ENCODE measurements at regions not wholly inside any gene's neighbourhood (a gene's known extent, or its start where the extent isn't known, plus 50 kb on each side); places are given as distances from the start of the nearest gene placed in this dataset.

- TF ChIP-seq KDM1A (IDR thresholded peaks at IDR 0.05; ENCODE audit: borderline replicate concordance, low read length): no peak
Measured at GRCh38 chr11:19511066-19511412, 201.6 kb upstream of the NAV2 start (continued).

DNA sequence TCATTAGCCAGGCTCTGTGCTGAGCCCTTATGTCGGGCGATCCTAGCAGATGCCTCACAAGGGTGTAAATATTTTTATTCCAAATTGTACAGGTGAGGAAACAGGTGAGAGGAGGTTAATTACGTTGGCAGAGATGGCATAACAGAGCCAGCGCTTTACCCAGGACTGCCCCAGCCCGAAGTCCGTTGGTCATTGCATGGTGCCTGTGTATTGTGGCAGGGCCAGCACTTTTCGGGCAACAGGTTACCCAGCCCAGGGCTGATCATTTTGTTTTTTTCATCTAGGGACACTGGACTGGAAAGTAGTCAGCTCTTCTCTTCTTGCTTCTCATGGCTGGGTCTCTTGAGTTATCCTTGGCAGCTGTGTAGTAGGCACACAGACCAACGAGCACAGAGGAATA lies 202.2 kb upstream of the NAV2 start:
- FAIRE-seq: no peak
- Histone ChIP-seq H3K4me1 (replicated peaks in 1 of 4; ENCODE audit: control insufficient read depth in 3 of 4, insufficient read depth in 4 of 4, low read length in 3 of 4) (no peaks in the 10 kb centered on the region), H2BK120ac (replicated peaks; ENCODE audit: low read depth, low read length) (no peak overlapping the region)
- TF ChIP-seq CBX5 (IDR thresholded peaks at IDR 0.05; ENCODE audit: low read depth, low read length) (no peak), CTCF (IDR thresholded peaks at IDR 0.05; ENCODE audit: control extremely low read depth in 1 of 3, insufficient read depth in 1 of 3, low read depth in 1 of 3, low read length in 3 of 3) (no peak), POLR2A (IDR thresholded peaks at IDR 0.05; ENCODE audit: control extremely low read depth in 1 of 2, low read depth in 2 of 2, low read length in 2 of 2) (no peak), YY1 (IDR thresholded peaks at IDR 0.05; ENCODE audit: low read depth, low read length) (no peak), RAD21 (IDR thresholded peaks at IDR 0.05 in 1 of 2, conservative IDR thresholded peaks at IDR 0.05 in 1 of 2; ENCODE audit: low read depth in 2 of 2, low read length in 2 of 2) (no peak), TAF1 (IDR thresholded peaks at IDR 0.05; ENCODE audit: low read depth, low read length) (no peak), ASH2L (IDR thresholded peaks at IDR 0.05; ENCODE audit: low read length) (no peak), SP1 (IDR thresholded peaks at IDR 0.05; ENCODE audit: low read depth, low read length) (no peak), SP2 (IDR thresholded peaks at IDR 0.05; ENCODE audit: low read length) (no peak), MAFK (IDR thresholded peaks at IDR 0.05; ENCODE audit: low read depth, low read length) (no peak), PHF8 (conservative IDR thresholded peaks at IDR 0.05; ENCODE audit: low read depth, low read length) (no peak)

More for the DNA sequence above, 202.2 kb upstream of the NAV2 start:
- Histone ChIP-seq H3K79me1 (ENCODE audit: low read depth, low read length) (no peaks in the 10 kb centered on the region), H3K9ac (replicated peaks in 1 of 4; ENCODE audit: extremely low read depth in 1 of 4, low read depth in 3 of 4, low read length in 3 of 4) (no peak overlapping the region), H2AK5ac (ENCODE audit: low read depth, low read length) (no peak overlapping the region), H3K27me3 (replicated peaks in 1 of 4; ENCODE audit: control insufficient read depth in 3 of 4, extremely low read depth in 1 of 4, insufficient read depth in 3 of 4, low read length in 3 of 4) (no peaks in the 10 kb centered on the region), H4K20me1 (replicated peaks in 1 of 2; ENCODE audit: control insufficient read depth in 1 of 2, insufficient read depth in 2 of 2, low read length in 2 of 2) (no peaks in the 10 kb centered on the region), H4K8ac (ENCODE audit: extremely low read depth, insufficient read depth, low read length) (no peak overlapping the region), H2AFZ (ENCODE audit: low read length) (no peak overlapping the region), H3K36me3 (ENCODE audit: control insufficient read depth in 2 of 4, insufficient read depth in 4 of 4, low read length in 3 of 4) (no peaks in the 10 kb centered on the region), H2BK12ac (ENCODE audit: low read depth, low read length) (no peak overlapping the region), H3K18ac (ENCODE audit: extremely low read depth, low read length) (no peak overlapping the region), H3K56ac (replicated peaks; ENCODE audit: insufficient read length, low read depth, low read length) (no peak overlapping the region), H4K91ac (replicated peaks; ENCODE audit: insufficient read length, low read length) (no peak overlapping the region), H4K5ac (ENCODE audit: insufficient read length, low read depth, low read length) (no peak overlapping the region), H2BK20ac (ENCODE audit: low read length) (no peak overlapping the region), H3K23me2 (ENCODE audit: low read depth, low read length) (no peaks in the 10 kb centered on the region), H3K4me3 (ENCODE audit: extremely low read depth in 1 of 4, insufficient read depth in 2 of 4, low read depth in 3 of 4, low read length in 4 of 4) (no peak overlapping the region), H3K14ac (ENCODE audit: insufficient read length) (no peak overlapping the region), H2BK5ac (ENCODE audit: low read depth, low read length) (no peak overlapping the region), H3K4ac (replicated peaks; ENCODE audit: insufficient read length, low read depth, low read length) (no peak overlapping the region), H3K79me2 (ENCODE audit: control insufficient read depth in 1 of 2, insufficient read depth in 2 of 2, low read length in 2 of 2) (no peaks in the 10 kb centered on the region; a peak in 1 of 4 replicates), H3K4me2 (ENCODE audit: insufficient read depth in 1 of 2, low read depth in 2 of 2, low read length in 2 of 2) (no peak overlapping the region), H3K9me3 (ENCODE audit: insufficient read depth in 2 of 2, low read depth in 1 of 2, low read length in 1 of 2) (no peaks in the 10 kb centered on the region), H3K27ac (ENCODE audit: low read depth, low read length) (no peak overlapping the region), H3K23ac (ENCODE audit: insufficient read length) (no peak overlapping the region), H2BK15ac (ENCODE audit: low read length) (no peak overlapping the region)
- WGBS, 2 experiments (ENCODE audit: extremely low coverage in 1 of 2, insufficient coverage in 1 of 2, insufficient read length in 1 of 2, insufficient replicate concordance in 2 of 2, low coverage in 1 of 2, low lambda C conversion rate in 2 of 2, missing lambda C conversion rate in 1 of 2): 82% methylated on average over 8 of the region's 8 CpGs; no CpG with 5 or more reads in 1 of the 2 experiments
- ChIA-PET POLR2A (ENCODE audit: partially characterized antibody) (no interaction called here), CTCF (ENCODE audit: partially characterized antibody) (interaction anchor here (1.2 kb wide), 1 partner anchor 251 kb away, joined by 3 read pairs; no protein-coding TSS in a partner anchor)
- no peak for DNase-seq (ENCODE audit: low read depth in 1 of 2, low spot score in 2 of 2)
